AG09319 (cell line): ENCODE measurements at regions not wholly inside any gene's neighbourhood (a gene's known extent, or its start where the extent isn't known, plus 50 kb on each side); places are given as distances from the start of the nearest gene placed in this dataset.

Source experiments
- DNase-seq: peaks from one replicate; pipeline ENCODE4 v3.0.0-alpha.2; 2010; ENCODE audit warnings: low read depth; ENCODE audit errors: extremely low read depth
- TF ChIP-seq, protein P1 (sequence below): IDR thresholded peaks from 2 replicates; pipeline ENCODE4 v1.5.1; 2011; ENCODE audit warnings: low read depth, mild to moderate bottlenecking, inconsistent platforms, low read length, moderate library complexity

DNA sequence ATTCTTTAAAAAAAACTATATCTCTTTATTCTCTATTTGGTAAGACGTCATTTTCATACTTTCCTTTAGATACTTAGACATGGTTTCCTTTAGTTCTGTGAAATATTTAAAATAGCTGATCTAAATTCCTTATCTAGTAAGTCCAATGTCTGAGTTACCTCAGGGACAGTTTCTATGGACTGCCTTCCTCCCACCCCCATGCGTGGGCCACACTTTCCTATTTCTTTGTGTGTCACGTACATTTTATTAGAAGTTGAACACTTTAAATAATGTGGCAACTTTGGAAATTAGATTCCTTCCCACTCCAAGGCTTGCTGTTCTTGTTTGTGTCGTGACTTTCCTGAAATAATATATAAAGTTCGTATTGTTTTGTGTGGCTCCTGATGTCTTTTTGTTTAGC is 260.7 kb downstream of the EDEM1 start:
- TF ChIP-seq, protein P1, sequence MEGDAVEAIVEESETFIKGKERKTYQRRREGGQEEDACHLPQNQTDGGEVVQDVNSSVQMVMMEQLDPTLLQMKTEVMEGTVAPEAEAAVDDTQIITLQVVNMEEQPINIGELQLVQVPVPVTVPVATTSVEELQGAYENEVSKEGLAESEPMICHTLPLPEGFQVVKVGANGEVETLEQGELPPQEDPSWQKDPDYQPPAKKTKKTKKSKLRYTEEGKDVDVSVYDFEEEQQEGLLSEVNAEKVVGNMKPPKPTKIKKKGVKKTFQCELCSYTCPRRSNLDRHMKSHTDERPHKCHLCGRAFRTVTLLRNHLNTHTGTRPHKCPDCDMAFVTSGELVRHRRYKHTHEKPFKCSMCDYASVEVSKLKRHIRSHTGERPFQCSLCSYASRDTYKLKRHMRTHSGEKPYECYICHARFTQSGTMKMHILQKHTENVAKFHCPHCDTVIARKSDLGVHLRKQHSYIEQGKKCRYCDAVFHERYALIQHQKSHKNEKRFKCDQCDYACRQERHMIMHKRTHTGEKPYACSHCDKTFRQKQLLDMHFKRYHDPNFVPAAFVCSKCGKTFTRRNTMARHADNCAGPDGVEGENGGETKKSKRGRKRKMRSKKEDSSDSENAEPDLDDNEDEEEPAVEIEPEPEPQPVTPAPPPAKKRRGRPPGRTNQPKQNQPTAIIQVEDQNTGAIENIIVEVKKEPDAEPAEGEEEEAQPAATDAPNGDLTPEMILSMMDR = no peak
- no peak for DNase-seq

DNA sequence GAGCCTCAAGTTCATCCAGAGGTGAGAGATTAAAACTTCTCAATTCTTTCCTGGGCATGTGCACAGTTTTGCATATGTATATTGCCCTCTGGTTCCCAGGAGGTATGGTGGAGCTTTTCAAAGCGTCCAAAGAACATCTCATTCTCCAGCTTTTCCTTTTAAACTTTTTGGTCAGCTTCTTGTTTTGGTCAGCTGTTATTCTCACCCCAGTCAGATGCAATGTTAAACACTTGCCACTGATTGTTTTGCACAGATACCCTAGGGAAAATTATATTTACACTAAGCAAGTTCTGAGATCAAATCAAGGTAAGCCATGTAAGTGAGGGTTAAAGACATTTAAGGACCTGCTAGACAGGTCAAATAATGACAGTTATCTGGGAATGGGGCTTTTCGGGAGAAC is 261.3 kb downstream of the EDEM1 start:
- TF ChIP-seq, protein P1 = no peak

DNA sequence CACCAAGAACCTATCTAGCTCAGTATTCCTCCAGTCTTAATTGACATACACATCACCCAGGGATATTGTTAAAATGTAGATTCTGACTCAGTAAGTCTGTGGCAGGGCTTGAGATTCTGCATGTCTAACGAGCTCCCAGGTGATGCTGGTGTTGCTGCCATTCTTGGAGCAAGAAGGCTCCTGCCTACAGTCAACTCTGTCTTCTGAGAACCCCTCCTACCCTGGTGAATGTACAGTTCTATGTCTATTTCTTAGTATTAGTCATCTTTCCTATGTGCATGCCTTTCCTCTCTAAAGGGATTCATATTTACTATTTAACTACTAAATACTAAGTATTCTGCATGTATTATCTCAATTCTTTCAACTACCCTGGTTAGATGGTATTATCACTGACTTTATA is 268.7 kb downstream of the EDEM1 start:
- TF ChIP-seq, protein P1 = no peak

More for the DNA sequence above, 261.3 kb downstream of the EDEM1 start:
- no peak for DNase-seq

DNA sequence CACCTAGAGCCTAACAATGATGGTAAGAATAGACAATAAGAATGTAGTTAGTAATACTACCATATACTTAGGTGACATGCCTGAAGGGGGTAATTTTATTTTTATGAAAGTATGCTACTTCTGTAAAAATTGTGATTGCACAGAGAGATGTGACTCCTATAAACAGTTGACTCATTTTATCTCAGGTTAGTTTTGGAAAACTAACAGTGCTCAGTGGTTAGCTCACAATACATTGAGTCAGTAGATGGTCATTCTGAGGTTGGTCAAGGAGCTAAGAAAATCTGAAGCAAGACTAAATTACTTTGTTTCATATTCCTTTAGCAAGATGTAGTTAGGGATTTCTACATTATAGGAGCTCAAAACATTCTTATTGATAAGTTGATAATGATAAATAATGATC is 271.0 kb downstream of the EDEM1 start:
- TF ChIP-seq, protein P1 = no peak
- no peak for DNase-seq

More for the DNA sequence above, 268.7 kb downstream of the EDEM1 start:
- DNase-seq = no peak

DNA sequence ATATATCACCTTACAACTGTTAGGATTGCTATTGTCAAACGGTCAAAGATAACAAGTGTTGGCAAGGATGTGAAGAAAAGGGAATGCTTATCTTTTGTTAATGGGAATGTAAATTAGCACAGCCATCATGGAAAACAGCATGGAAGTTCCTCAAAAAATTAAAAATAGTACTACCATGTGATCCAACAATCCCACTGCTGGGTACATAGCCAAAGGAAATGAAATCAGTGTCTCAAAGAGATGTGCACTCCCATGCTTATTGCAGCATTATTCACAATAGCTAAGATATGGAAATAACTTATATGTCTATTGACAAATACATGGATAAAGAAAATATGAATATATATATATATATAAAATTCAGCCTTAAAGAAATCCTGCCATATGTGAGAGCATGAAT is 274.6 kb downstream of the EDEM1 start:
- TF ChIP-seq, protein P1 = no peak
- no peak for DNase-seq

DNA sequence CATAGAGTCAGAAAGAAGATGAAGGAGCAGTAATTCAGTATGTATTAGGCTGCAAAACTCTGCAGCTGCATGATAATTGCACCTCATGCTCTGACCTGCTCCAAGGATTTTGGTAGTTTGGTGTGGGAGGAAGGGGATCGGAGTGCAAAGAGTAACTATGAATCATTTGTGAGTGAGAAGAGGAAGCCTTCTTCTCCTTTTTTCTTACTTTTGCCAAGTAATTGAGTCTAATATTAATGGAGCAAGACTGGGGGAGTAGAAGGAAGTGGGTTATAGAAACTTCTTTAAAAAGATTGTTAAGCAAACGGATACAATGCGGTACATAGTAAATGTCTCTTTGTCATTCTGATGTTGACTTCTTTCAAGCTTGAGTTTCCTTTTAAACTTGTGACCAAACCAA is 276.5 kb downstream of the EDEM1 start:
- no peak for DNase-seq
- TF ChIP-seq, protein P1 = no peak

DNA sequence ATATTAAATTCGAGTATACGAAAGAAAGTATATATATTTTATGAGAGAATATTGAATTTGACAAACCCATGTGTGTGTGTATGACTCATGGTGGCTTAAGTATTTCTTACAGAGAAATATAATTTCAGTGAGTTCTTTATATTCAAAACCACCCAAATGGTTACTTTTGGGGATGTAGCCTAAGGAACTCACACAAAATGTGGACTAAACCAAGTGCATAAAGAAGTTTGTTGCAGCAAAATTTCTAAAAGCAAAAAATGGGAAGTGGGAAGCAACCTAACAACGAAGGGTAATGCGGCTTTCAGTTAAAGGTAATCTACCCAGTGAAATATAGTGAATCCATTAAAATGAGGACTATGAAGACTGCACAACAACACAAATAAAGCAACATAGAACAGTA is 277.1 kb downstream of the EDEM1 start:
- TF ChIP-seq, protein P1 = no peak

More for the DNA sequence above, 277.1 kb downstream of the EDEM1 start:
- DNase-seq = no peak
